WTC11 (cell line): ENCODE measurements at regions not wholly inside any gene's neighbourhood (a gene's known extent, or its start where the extent isn't known, plus 50 kb on each side); places are given as distances from the start of the nearest gene placed in this dataset.

Experiments
- ATAC-seq: fragments of 200-7000 bp; cut with Tn5 transposase; 2 replicates; pipeline ENCODE4 v1.10.0; 2021; ENCODE audit warnings: mild to moderate bottlenecking, moderate library complexity
- CTCF ChIA-PET: fragments of 300-600 bp; sonication (Branson Sonifier 250); formaldehyde crosslinking; loops from one replicate; lab custom pipeline; 2021; ENCODE audit warnings: antibody characterized with exemption; lab: Charles Lee
- POLR2A ChIA-PET: fragments of 350-600 bp; sonication (Branson Sonifier 250); formaldehyde crosslinking; loops from one replicate; lab custom pipeline; 2021; ENCODE audit warnings: antibody characterized with exemption; lab: Charles Lee
- DNase-seq: peaks from one replicate; pipeline ENCODE4 v3.0.0; 2021; ENCODE audit warnings: low spot score
- H3K27ac Mint-ChIP-seq: 2 replicates; pipeline ENCODE4 v1.8.0; 2021; ENCODE audit warnings: mixed read lengths
- H3K27me3 Mint-ChIP-seq: 2 replicates; pipeline ENCODE4 v1.8.0; 2021; ENCODE audit warnings: low read depth, mild to moderate bottlenecking, moderate library complexity, mixed read lengths
- H3K36me3 Mint-ChIP-seq: 2 replicates; pipeline ENCODE4 v1.8.0; 2021; ENCODE audit warnings: mixed read lengths
- H3K4me1 Mint-ChIP-seq: 2 replicates; pipeline ENCODE4 v1.8.0; 2022; ENCODE audit warnings: mixed read lengths
- H3K4me3 Mint-ChIP-seq: 2 replicates; pipeline ENCODE4 v1.8.0; 2021; ENCODE audit warnings: mild to moderate bottlenecking, moderate library complexity, mixed read lengths
- H3K9me3 Mint-ChIP-seq: 2 replicates; pipeline ENCODE4 v1.8.0; 2021; ENCODE audit warnings: mixed read lengths
- CBFB ChIP-seq: sonication (generic); formaldehyde crosslinking; IDR thresholded peaks from 2 replicates; pipeline ENCODE4 v1.8.1; 2022; ENCODE audit warnings: mild to moderate bottlenecking, low read depth, missing genetic modification reagents
- CDX4 ChIP-seq: fragments of 250-450 bp; sonication (Bioruptor Pico); IDR thresholded peaks from 2 replicates; pipeline ENCODE4 v1.9.0; 2021; ENCODE audit warnings: moderate library complexity, mild to moderate bottlenecking, inconsistent platforms, borderline replicate concordance
- CREB1 ChIP-seq: sonication (generic); formaldehyde crosslinking; IDR thresholded peaks from 2 replicates; pipeline ENCODE4 v1.8.0; 2023; ENCODE audit warnings: mild to moderate bottlenecking, missing genetic modification reagents
- ELF4 ChIP-seq: sonication (generic); formaldehyde crosslinking; IDR thresholded peaks from 2 replicates; pipeline ENCODE4 v1.8.1; 2022; ENCODE audit warnings: low read depth, mild to moderate bottlenecking, moderate library complexity, missing genetic modification reagents
- FOXJ3 ChIP-seq: sonication (generic); formaldehyde crosslinking; IDR thresholded peaks from 2 replicates; pipeline ENCODE4 v1.9.0; 2021; ENCODE audit warnings: missing genetic modification reagents, mild to moderate bottlenecking, borderline replicate concordance
- KAT7 ChIP-seq: sonication (generic); formaldehyde crosslinking; IDR thresholded peaks from 2 replicates; pipeline ENCODE4 v1.8.1; 2023; ENCODE audit warnings: missing genetic modification reagents, mild to moderate bottlenecking, borderline replicate concordance
- NFE2L1 ChIP-seq: sonication (generic); formaldehyde crosslinking; IDR thresholded peaks from 2 replicates; pipeline ENCODE4 v1.8.1; 2023; ENCODE audit warnings: missing genetic modification reagents
- NFYB ChIP-seq: sonication (generic); formaldehyde crosslinking; conservative IDR thresholded peaks from 2 replicates; pipeline ENCODE4 v1.8.0; 2022; ENCODE audit warnings: low read depth, missing genetic modification reagents
- ZBTB21 ChIP-seq: sonication (generic); formaldehyde crosslinking; IDR thresholded peaks from 2 replicates; pipeline ENCODE4 v1.8.1; 2023; ENCODE audit warnings: mild to moderate bottlenecking, missing genetic modification reagents, borderline replicate concordance
- ZNF396 ChIP-seq: fragments of 250-450 bp; sonication (Bioruptor Pico); IDR thresholded peaks from 2 replicates; pipeline ENCODE4 v1.8.0; 2021; ENCODE audit warnings: mild to moderate bottlenecking, moderate library complexity, borderline replicate concordance
- ZNF416 ChIP-seq: fragments of 250-450 bp; sonication (Bioruptor Pico); IDR thresholded peaks from 2 replicates; pipeline ENCODE4 v1.9.0; 2021; ENCODE audit warnings: mild to moderate bottlenecking, inconsistent platforms
- TF ChIP-seq, protein P1 (sequence below): sonication (generic); formaldehyde crosslinking; IDR thresholded peaks from 2 replicates; pipeline ENCODE4 v1.8.1; 2023; ENCODE audit warnings: mild to moderate bottlenecking, missing genetic modification reagents, borderline replicate concordance
- TF ChIP-seq, protein P2 (sequence below): sonication (generic); formaldehyde crosslinking; IDR thresholded peaks from 2 replicates; pipeline ENCODE4 v1.8.0; 2023; ENCODE audit warnings: missing genetic modification reagents, mild to moderate bottlenecking, borderline replicate concordance
- TF ChIP-seq, protein P3 (sequence below): sonication (generic); formaldehyde crosslinking; IDR thresholded peaks from 2 replicates; pipeline ENCODE4 v1.8.1; 2023; ENCODE audit warnings: mild to moderate bottlenecking, missing genetic modification reagents
- TF ChIP-seq, protein P4 (sequence below): fragments of 250-450 bp; sonication (Bioruptor Pico); IDR thresholded peaks from 2 replicates; pipeline ENCODE4 v1.9.0; 2021; ENCODE audit warnings: mild to moderate bottlenecking, borderline replicate concordance

GRCh38 chr4:97197106-97197505 is 946.2 kb downstream of the STPG2 start:
- CTCF ChIA-PET = no interaction called here
- no peak overlapping the region for H3K4me3 Mint-ChIP-seq
- TF ChIP-seq FOXJ3 = no peak
- TF ChIP-seq, protein P1, sequence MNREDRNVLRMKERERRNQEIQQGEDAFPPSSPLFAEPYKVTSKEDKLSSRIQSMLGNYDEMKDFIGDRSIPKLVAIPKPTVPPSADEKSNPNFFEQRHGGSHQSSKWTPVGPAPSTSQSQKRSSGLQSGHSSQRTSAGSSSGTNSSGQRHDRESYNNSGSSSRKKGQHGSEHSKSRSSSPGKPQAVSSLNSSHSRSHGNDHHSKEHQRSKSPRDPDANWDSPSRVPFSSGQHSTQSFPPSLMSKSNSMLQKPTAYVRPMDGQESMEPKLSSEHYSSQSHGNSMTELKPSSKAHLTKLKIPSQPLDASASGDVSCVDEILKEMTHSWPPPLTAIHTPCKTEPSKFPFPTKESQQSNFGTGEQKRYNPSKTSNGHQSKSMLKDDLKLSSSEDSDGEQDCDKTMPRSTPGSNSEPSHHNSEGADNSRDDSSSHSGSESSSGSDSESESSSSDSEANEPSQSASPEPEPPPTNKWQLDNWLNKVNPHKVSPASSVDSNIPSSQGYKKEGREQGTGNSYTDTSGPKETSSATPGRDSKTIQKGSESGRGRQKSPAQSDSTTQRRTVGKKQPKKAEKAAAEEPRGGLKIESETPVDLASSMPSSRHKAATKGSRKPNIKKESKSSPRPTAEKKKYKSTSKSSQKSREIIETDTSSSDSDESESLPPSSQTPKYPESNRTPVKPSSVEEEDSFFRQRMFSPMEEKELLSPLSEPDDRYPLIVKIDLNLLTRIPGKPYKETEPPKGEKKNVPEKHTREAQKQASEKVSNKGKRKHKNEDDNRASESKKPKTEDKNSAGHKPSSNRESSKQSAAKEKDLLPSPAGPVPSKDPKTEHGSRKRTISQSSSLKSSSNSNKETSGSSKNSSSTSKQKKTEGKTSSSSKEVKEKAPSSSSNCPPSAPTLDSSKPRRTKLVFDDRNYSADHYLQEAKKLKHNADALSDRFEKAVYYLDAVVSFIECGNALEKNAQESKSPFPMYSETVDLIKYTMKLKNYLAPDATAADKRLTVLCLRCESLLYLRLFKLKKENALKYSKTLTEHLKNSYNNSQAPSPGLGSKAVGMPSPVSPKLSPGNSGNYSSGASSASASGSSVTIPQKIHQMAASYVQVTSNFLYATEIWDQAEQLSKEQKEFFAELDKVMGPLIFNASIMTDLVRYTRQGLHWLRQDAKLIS (CRISPR knock-in tag) = no peak
- TF ChIP-seq CREB1 (CRISPR knock-in tag) = no peak
- no peak for TF ChIP-seq NFYB (CRISPR knock-in tag)
- TF ChIP-seq ELF4 (CRISPR knock-in tag) = no peak
- TF ChIP-seq, protein P2, sequence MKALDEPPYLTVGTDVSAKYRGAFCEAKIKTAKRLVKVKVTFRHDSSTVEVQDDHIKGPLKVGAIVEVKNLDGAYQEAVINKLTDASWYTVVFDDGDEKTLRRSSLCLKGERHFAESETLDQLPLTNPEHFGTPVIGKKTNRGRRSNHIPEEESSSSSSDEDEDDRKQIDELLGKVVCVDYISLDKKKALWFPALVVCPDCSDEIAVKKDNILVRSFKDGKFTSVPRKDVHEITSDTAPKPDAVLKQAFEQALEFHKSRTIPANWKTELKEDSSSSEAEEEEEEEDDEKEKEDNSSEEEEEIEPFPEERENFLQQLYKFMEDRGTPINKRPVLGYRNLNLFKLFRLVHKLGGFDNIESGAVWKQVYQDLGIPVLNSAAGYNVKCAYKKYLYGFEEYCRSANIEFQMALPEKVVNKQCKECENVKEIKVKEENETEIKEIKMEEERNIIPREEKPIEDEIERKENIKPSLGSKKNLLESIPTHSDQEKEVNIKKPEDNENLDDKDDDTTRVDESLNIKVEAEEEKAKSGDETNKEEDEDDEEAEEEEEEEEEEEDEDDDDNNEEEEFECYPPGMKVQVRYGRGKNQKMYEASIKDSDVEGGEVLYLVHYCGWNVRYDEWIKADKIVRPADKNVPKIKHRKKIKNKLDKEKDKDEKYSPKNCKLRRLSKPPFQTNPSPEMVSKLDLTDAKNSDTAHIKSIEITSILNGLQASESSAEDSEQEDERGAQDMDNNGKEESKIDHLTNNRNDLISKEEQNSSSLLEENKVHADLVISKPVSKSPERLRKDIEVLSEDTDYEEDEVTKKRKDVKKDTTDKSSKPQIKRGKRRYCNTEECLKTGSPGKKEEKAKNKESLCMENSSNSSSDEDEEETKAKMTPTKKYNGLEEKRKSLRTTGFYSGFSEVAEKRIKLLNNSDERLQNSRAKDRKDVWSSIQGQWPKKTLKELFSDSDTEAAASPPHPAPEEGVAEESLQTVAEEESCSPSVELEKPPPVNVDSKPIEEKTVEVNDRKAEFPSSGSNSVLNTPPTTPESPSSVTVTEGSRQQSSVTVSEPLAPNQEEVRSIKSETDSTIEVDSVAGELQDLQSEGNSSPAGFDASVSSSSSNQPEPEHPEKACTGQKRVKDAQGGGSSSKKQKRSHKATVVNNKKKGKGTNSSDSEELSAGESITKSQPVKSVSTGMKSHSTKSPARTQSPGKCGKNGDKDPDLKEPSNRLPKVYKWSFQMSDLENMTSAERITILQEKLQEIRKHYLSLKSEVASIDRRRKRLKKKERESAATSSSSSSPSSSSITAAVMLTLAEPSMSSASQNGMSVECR (CRISPR knock-in tag) = no peak
- no peak for TF ChIP-seq CDX4 (CRISPR knock-in tag)
- no peak for TF ChIP-seq ZNF416 (CRISPR knock-in tag)
- TF ChIP-seq, protein P3, sequence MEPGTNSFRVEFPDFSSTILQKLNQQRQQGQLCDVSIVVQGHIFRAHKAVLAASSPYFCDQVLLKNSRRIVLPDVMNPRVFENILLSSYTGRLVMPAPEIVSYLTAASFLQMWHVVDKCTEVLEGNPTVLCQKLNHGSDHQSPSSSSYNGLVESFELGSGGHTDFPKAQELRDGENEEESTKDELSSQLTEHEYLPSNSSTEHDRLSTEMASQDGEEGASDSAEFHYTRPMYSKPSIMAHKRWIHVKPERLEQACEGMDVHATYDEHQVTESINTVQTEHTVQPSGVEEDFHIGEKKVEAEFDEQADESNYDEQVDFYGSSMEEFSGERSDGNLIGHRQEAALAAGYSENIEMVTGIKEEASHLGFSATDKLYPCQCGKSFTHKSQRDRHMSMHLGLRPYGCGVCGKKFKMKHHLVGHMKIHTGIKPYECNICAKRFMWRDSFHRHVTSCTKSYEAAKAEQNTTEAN = no peak
- no peak for TF ChIP-seq CBFB (CRISPR knock-in tag)
- TF ChIP-seq ZNF396 = no peak
- TF ChIP-seq, all 79 proteins: peak for 0
- Mint-ChIP-seq H3K27me3 (no peaks in the 10 kb centered on the region), H3K36me3 (no peaks in the 10 kb centered on the region), H3K4me1 (peaks cover 16% of the 10 kb centered on the region), H3K27ac (no peak overlapping the region), H3K9me3 (no peaks in the 10 kb centered on the region)
- no peak for DNase-seq
- POLR2A ChIA-PET = no interaction called here
- peak; percentile 51 for ATAC-seq

- Mint-ChIP-seq H3K4me1 (peaks cover 18% of the 10 kb centered on the region), H3K27ac (no peak overlapping the region), H3K27me3 (no peaks in the 10 kb centered on the region), H3K4me3 (no peak overlapping the region), H3K36me3 (no peaks in the 10 kb centered on the region), H3K9me3 (no peaks in the 10 kb centered on the region)
- no peak for TF ChIP-seq KAT7
- no peak for TF ChIP-seq ZBTB21 (CRISPR knock-in tag)
- TF ChIP-seq, protein P4, sequence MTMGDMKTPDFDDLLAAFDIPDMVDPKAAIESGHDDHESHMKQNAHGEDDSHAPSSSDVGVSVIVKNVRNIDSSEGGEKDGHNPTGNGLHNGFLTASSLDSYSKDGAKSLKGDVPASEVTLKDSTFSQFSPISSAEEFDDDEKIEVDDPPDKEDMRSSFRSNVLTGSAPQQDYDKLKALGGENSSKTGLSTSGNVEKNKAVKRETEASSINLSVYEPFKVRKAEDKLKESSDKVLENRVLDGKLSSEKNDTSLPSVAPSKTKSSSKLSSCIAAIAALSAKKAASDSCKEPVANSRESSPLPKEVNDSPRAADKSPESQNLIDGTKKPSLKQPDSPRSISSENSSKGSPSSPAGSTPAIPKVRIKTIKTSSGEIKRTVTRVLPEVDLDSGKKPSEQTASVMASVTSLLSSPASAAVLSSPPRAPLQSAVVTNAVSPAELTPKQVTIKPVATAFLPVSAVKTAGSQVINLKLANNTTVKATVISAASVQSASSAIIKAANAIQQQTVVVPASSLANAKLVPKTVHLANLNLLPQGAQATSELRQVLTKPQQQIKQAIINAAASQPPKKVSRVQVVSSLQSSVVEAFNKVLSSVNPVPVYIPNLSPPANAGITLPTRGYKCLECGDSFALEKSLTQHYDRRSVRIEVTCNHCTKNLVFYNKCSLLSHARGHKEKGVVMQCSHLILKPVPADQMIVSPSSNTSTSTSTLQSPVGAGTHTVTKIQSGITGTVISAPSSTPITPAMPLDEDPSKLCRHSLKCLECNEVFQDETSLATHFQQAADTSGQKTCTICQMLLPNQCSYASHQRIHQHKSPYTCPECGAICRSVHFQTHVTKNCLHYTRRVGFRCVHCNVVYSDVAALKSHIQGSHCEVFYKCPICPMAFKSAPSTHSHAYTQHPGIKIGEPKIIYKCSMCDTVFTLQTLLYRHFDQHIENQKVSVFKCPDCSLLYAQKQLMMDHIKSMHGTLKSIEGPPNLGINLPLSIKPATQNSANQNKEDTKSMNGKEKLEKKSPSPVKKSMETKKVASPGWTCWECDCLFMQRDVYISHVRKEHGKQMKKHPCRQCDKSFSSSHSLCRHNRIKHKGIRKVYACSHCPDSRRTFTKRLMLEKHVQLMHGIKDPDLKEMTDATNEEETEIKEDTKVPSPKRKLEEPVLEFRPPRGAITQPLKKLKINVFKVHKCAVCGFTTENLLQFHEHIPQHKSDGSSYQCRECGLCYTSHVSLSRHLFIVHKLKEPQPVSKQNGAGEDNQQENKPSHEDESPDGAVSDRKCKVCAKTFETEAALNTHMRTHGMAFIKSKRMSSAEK (CRISPR knock-in tag) = no peak
- TF ChIP-seq NFE2L1 (CRISPR knock-in tag) = no peak
- no peak for DNase-seq
- no peak for ATAC-seq
- CTCF ChIA-PET = no interaction called here
- POLR2A ChIA-PET = no interaction called here
Measured at GRCh38 chr4:97208749-97209148, 934.5 kb downstream of the STPG2 start.
